NCI-H748 treated with DMSO at 0.1 percent for 48 hours (cell line): ENCODE measurements at regions not wholly inside any gene's neighbourhood (a gene's known extent, or its start where the extent isn't known, plus 50 kb on each side); places are given as distances from the start of the nearest gene placed in this dataset.
"Not testable (repeated sequence)": the region's sequence is repeated elsewhere in the genome, so short reads cannot be mapped to it uniquely, and the experiment has no call there.

Source experiments
- DNase-seq: peaks from one replicate; lab custom pipeline; 2025; lab: John Stamatoyannopoulos, UW

DNA sequence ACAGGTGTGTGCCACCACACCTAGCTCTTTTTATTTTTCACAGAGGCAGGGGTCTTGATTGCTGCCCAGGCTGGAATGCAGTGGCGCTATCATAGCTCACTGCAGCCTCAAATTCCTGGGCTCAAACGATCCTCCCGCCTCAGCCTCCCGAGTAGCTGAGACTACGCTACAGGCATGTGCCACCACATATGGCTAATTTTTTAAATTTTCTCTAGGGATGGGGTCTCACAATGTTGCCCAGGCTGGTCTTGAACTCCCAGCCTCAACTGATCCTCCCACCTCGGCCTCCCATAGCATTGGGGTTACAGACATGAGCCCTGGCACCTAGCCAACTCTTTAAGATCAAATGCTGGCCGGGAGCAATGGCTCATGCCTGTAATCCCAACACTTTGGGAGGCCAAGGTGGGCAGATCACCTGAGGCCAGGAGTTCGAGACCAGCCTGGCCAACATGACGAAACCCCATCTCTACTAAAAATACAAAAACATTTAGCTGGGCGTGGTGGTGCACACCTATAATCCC lies 50.6 kb upstream of the MYL10 start:
- not testable (repeated sequence) for DNase-seq

DNA sequence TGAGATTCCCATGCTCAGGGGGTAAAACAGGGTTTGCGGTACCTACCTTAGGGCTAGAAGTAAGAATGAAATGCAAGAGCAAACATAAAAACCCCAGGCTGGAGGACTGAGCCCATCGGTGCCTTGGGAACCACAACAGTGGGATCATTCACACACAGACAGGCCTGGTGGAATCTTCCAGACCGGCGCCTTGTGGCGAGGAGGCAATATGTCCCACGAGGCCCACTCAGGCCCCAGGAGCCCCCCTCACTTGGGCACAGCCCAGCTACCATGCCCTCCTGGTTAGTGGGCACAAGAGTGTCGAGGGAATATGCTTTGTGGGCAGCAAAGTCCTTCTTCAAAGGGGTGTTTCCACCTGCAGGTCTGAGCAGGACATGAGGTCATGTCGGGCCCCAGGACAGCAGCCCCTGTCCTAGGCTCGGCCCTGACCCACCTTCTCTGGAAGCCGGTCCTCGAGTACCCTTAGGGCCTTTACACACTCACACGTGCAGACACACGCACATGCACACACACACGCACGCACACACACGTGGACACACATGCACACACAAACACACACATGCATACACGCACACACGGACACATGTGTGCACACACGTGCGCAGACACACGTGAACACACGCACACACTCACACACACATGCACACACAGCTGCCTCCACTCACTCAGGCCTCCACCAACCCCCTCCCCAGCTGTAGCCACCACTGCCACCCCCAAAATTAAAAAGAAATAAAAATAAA lies 51.5 kb upstream of the MYL10 start:
- no peak for DNase-seq

DNA sequence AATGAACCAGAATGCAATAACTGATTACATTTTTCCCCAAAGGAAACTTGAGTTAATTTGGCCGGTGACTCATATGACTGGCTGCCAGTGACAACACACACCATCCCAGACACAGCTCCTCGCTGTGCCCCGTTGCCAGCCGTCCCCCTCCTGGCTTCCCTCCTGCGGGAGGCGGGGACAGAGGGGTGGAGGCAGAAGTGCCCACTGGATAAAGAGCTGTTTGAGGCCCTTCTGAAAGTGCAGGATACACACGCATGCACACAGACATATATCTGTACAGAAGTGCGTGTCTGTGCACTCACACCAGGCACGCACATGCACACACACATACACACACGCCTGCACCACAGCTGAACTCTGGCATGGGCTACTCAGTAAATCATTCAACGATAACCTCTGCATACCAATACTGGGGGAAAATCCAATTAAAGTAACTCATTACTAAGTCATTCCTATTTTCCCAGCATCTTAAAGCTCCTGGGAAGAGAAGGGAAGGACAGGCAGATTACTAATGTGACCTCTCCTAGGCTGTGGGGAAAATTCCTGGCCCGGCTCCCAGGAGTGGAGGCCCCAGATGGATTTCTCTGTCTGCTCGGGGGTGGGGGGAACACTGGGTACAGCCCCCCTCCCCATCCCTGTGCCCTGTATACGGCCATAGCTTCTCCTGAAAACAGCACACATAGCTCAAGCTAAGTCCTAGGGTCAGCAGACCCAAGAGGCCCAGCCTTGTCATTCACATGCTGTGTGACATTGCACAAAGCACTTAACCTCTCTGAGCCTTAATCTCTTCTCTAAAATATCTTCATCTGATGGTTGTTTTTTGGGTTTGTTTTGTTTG lies 52.3 kb upstream of the MYL10 start:
- no peak for DNase-seq

DNA sequence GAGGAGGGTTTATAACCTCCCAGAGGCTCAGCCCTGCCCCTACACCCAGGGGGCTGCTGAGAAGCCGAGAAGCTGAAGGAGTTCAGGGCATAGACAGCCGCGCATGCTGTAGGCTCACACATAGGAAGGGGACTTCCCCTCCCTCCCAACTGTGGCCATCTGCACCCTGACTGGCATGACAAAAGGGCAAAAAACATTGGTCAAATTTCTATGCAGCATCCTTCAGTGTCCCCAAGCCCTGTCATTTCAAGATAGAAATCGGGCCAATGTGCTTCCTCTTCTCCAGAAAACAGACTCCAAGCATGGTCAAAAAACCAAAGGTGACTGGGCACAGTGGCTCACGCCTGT lies 55.9 kb upstream of the MYL10 start:
- no peak for DNase-seq

DNA sequence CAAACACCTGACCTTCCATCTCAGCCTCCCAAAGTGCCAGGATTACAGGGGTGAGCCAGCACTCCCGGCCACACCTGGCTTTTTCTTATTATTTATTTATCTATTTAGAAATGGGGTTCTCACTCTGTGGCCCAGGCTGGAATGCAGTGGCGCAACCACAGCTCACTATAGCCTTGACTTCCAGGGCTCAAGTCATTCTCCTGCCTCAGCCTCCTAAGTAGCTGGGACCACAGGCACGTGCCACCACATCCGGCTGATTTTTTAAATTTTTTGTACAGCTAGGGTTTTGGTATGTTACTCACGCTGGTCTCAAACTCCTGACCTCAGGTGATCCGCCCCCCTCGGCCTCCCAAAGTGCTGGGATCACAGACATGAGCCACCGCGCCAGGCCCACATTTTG lies 56.9 kb upstream of the MYL10 start:
- DNase-seq, result no peak

DNA sequence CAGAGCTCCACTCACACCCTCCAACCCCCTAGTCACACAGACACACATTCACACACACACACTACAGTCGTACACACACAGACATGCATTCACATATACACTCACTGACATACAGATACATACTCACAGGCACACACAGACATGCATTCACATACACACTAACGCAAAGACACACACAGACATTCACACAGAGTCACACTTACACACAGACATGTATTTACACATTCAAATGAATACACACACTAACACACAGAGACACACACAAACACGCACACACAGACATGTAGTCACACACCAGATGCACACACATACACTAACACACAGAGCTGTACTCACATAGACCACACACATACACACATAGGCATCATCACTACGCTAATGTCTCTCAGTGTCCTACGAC lies 58.0 kb upstream of the MYL10 start:
- DNase-seq, result no peak

DNA sequence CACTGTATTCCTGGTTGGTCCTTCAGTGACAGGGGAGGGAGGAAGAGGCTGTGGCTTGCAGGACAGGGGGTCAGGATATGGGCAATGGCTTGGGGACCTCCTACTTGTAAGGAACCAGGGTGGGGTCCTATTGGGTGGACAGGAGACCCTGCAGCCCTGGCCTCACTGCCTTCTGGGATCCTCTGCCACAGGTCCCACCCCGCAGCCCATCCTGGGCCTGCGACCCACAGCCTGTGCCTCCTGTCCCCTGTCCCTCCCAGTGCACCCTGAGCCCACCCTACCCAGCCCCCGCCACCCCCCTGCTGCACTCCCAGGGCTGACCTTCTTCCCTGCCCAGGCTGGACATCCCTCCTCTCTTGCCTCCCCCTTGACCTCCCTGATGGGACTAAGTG lies 58.7 kb upstream of the MYL10 start:
- DNase-seq, result no peak

DNA sequence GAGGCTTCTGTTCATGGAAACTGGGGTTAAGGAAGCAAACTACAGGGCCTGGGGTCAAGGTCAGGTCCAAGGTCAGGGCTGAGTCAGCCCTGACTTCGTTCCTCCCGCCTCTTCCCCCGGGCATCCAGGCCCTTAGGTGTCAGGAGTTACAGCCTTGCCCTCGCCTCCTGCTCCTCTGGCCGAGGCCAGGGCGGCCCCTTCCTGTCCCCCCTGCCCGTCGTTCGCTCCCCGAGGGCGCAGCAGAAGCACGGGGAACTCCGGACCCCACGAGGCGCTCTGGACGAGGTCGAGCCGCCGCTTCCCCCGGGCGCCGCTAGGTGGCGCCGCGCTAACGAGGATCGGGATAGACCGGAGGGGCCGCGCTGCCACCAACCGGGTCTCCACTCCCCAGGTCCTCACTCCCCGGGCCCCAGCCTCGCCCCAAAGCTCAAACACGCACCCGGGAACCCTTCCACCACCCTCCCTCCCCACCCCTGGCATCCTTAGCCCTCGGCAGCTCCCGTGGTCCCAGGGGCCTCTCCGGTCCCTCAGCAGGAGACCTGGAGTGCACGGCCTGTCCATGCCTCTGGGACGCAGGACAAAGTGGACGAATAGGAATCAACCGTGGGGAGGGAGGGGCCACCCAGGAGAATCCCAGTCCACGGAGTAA lies 59.2 kb upstream of the MYL10 start:
- peak; percentile 25 for DNase-seq

DNA sequence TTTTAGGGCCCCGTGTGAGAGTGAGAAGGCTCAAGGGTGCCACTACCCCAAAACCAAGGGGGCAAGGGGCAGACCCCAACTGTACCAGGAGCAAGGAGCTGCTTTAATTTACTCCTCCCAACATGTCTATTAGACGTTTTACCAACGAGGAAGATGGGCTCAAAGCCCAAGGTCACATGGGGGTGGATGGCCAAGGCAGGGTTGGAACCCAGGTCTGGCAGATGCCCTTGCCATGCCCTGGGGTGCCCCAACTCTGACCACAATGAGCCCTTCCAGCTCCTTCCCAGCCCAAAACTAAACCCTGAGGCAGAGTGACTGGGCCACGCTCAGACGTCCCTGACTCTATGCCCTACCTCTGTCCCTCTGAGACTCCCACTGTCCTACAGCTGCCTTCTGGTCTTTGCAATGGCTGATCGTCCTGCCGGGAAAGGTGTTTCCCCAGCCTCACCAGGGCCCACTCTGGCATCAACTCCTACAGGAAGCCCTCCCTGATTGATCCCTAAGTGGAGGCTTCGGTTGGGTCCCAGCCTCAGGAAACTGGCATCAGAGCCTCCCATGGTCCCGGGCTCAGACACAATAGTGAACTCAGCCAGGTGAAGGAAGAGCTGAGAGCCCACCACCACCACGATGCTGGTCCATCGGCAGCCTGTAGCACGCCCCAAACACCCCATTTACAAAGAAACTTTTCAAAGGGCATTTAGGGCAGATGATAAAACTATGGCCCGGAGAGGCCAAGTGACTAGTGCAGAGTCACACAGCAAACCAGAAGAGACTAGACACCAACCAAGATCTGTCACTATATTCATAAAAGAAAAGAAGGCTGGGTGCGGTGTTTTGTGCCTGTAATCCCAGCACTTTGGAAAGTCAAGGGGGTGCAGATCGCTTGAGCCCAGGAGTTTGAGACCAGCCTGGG lies 60.2 kb upstream of the MYL10 start:
- DNase-seq, result no peak

DNA sequence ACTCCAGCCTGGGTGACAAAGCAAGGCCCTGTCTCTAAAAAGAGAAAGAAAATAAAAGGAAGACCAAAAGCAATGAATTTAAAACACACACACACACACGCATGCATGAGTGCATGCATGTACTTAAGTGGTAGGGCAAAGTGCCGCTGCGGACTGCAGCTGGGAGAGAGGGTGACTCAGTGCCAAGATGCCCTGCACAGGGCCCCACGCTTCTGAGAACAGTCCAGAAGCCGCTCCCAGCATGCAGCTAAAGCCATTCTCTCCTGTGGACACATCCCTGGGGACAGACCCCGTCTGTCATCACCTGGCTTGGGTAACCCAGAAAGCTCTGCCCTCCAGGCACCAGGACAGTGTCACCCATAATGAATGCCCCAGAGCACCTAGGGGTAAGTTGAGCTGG lies 61.0 kb upstream of the MYL10 start:
- DNase-seq, result no peak

DNA sequence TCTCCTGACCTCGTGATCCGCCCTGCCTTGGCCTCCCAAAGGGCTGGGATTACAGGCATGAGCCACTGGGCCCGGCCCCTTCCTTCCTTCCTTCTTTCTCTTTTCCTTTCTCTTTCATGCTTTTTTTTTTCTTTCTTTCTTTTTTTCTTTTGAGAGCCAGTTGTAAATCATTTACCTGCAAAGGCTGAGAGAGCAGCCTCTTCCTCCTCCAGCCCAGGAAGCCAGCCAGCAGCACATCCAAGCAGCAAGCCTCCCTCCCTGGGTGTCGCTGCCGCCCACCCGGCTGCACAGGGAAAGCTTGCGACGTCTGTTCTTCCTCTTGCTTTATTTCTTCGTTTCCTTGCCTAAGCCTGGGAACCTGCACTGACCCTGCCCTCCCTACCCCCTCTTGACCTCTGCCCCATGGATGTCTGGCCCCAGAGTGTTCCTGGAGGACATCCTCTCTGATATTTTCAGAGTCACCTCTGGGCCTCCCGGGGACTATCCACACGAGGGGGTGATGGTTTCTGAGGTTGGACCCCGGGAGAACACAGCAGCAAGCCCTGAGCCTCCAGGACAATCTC lies 62.8 kb upstream of the MYL10 start:
- DNase-seq, result no peak

DNA sequence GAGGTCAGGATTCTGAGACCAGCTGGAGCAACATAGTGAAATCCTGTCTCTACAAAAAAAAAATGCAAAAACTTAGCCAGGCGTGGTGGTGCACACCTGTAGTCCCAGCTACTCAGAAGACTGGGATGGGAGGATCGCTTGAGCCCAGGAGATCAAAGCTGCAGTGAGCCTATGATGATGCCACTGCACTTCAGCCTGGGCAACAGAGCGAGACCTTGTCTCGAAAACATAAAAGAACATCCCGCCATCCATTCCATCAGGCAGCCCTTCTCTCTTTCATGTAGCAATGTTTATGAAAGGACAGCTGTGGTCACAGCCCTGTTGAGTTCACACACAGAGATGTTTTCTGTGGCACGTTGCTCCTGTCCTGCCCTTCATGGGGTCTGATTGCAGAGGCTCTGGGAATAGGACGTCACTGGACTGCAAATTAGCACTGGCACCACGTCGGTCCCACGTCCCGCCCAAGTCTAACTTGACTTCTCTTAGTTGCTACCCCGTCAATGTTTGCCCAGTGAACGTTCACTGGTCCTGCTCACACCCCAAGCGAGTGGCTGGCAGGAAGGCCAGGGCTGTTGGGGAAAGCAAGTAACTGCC lies 64.5 kb upstream of the MYL10 start:
- DNase-seq, result no peak

DNA sequence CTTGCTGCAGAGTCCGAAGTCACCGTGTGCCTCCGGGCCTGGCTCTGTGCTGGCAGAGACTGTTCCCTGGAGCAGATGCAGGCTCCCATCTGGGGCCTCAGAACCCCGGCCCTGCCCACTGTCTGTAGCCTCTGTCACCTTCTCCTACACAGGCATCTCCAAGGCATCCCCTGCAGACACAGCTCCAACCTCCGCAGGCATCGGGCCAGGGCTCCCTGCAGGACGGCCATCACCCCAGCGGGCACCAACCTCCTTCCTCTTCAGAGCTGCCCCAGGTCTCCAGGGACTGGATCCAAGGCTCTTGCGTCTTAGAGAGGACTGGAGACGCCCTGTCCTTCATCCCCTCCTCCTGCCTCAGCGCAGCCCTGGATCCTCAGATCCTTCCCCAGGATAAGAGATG lies 69.9 kb upstream of the MYL10 start:
- DNase-seq, result no peak

DNA sequence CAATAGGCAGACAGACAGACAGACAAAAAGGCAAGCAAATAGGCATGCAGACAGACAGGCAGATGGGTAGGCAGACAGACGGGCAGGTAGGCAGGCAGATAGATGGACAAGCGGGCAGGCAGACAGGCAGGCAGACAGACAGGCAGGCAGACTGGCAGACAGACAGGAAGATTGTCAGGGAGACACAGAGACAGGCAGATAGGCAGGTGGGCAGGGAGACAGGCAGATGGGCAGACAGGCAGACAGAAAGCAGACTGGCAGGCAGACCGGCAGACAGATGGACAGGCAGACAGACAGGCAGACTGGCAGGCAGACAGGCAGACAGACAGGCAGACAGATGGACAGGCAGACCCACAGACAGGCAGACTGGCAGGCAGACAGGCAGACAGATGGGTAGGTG lies 70.3 kb upstream of the MYL10 start:
- DNase-seq, result no peak

DNA sequence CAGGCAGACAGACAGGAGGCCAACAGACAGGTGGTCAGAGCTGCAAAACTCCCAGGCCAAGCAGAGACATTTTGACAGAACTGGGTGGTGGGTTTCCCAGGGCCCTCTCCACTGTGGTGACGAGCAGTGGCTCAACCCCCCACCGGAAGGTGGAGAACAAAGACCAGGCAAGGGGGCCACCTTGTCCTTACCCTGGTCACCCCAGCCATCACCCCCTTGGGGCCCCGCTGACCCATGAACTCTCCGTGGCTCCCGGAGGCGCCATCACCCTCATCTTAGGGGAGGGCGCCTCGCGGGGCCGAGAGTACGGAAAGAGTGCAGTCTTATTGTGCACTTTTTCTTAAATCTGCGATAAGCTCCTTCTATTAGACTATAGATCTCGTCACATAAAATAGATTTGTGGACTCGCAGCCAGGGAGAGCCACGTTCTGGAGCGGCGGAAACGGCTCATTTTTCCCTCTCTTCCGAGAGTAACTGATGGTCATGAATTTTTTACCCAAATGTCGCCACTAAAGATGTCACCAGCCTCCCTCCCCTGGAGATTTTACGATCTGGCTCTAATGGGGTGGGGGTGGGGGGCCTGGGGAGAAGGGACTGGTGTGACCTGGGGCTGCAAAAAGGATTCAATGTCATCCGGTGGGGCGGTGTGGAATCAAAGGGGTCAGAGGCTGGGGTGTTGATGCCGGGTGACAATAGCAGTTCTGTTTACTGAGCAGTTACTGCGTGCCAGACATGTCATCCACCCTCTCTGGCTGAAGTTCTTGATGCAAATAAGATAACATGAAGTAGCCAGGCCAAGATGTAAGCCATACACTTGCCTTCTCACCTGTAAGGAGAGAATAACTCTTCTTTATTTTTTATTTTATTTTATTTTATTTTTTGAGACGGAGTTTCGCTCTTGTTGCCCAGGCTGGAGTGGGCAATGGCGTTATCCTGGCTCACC lies 71.1 kb upstream of the MYL10 start:
- no peak for DNase-seq

DNA sequence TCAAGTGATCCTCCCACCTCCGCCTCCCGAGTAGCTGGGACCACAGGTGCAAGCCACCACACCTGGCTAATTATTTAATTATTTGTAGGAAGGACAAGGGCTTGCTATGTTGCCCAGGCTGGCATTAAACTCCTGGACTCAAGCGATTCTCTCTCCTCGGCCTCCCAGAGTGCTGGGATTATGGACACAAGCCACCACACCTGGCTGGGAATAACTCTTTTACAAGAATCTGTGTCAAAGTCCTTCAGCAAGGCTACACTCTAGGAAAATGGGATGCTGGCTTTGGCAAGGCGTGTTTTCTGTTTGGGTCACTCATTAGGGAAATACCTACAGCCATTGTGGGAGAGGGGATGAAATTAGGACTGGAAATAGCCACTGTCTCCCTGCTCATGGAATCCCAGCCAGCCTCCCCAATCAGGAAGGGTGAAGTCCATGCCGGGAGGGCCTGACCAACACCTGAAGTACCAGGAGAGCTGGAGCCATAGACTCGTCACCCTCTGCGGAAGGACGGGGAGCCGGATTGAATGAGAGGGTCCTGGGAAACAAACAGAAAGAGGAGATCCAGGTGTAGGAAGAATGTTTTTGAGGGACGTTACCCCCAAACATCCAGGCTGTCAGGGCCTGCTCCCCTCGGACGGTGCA lies 72.2 kb upstream of the MYL10 start:
- DNase-seq, result no peak

DNA sequence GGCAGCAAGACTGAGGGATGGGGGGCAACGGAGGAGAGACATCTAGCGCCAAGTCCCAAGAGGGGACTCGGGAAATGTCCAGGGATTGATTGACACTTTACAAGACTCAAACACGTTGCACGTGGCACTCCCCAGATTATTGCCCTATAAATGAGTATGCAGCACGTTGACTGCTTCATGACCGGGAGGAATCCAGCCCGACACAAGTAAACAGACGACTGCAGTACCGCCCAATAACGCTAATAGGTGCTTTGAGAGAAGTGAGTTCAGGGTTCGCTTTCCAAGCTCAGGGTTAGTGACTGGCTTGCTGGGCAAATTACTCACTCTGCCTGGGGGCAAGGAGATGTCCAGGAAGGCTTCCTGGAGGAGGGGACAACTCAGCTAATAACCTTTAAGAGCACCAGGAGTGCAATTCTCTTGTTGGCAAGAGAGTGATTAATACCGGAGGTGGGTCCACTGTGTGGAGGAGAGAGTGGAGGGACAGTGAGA lies 73.3 kb upstream of the MYL10 start:
- DNase-seq, result no peak

DNA sequence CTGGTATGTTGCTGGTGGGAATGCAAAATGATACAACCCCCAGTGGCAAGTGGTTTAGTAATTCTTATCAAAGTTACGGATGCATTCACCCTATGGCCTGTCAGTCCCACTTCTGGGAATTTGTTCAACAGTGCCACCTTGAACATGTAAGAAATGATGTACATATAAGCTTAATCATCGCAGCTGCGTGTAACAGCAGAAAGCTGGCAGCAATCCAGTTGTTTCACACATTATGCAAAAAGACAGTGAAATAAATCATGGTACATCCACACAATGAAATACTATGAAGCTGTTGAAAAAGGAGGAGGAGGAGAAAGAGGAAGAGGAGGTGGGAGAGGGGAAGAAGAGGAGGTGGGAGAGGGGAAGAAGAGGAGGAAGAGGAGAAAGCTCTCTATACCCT lies 76.2 kb upstream of the MYL10 start:
- no peak for DNase-seq

DNA sequence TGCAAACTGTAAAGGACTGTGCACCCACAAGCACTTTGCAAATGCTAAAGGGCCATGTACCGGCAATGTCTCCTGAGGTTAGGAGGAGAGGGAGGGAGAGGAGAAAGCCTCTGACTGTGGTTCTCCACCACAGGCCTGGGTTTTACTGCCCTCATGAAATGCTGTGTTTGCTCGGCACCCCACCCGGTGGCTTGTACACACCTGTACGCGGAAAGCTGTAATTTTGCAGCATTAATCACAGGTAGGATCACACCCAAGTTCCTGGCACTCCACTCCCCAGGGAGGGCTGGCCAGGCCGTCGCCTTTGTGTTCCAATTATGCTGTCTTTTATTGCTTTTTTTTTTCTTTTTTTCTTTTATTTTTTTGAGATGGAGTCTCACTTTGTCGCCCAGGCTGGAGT lies 78.5 kb upstream of the MYL10 start:
- peak; percentile 24 for DNase-seq
